Neural progenitor cell (in vitro differentiated cells): ENCODE measurements at regions not wholly inside any gene's neighbourhood (a gene's known extent, or its start where the extent isn't known, plus 50 kb on each side); places are given as distances from the start of the nearest gene placed in this dataset.

Experiments
- CTCF ChIP-seq: fragments of 200-600 bp; sonication (generic); IDR thresholded peaks from 2 replicates; pipeline ENCODE4 v1.5.1; 2017; ENCODE audit warnings: antibody characterized with exemption, mild to moderate bottlenecking
- EZH2phosphoT487 ChIP-seq: fragments of 200-600 bp; sonication (generic); IDR thresholded peaks from 2 replicates; pipeline ENCODE4 v1.6.1; 2017; ENCODE audit warnings: antibody characterized with exemption

GRCh38 chr13:37277007-37277406 is 171.5 kb upstream of the CSNK1A1L start:
- TF ChIP-seq CTCF (no peak), EZH2phosphoT487 (no peak)
